SU-DHL-6 (cell line): ENCODE measurements at regions not wholly inside any gene's neighbourhood (a gene's known extent, or its start where the extent isn't known, plus 50 kb on each side); places are given as distances from the start of the nearest gene placed in this dataset.

Experiments
- H2AFZ ChIP-seq: fragments of 200-600 bp; sonication (generic); 2 replicates; pipeline ENCODE4 v1.6.1; 2014; ENCODE audit warnings: low read depth, mild to moderate bottlenecking, moderate library complexity, mixed read lengths, antibody characterized with exemption, low read length; ENCODE audit not compliant: severe bottlenecking
- H3F3A ChIP-seq: fragments of 200-600 bp; shearing (Covaris generic); 2 replicates; pipeline ENCODE4 v1.6.0; 2016; ENCODE audit warnings: antibody characterized with exemption, mild to moderate bottlenecking; ENCODE audit not compliant: insufficient read depth
- H3K27ac ChIP-seq: fragments of 200-600 bp; sonication (generic); 2 replicates; pipeline ENCODE4 v1.5.1; 2016; ENCODE audit warnings: low read depth, mild to moderate bottlenecking, low read length, moderate library complexity, mixed read lengths
- H3K27me3 ChIP-seq: fragments of 200-600 bp; sonication (generic), shearing (Covaris generic); 2 replicates; pipeline ENCODE4 v1.6.0; 2014; ENCODE audit warnings: mild to moderate bottlenecking, low read length
- H3K36me3 ChIP-seq: fragments of 200-600 bp; sonication (generic); 2 replicates; pipeline ENCODE4 v1.6.1; 2014; ENCODE audit warnings: mild to moderate bottlenecking, low read length, mixed read lengths
- H3K4me2 ChIP-seq: fragments of 300-600, 200-600 bp; shearing (Covaris generic), sonication (generic); 2 replicates; pipeline ENCODE4 v1.6.0; 2014; ENCODE audit warnings: low read length, low read depth, mild to moderate bottlenecking; ENCODE audit not compliant: poor library complexity, severe bottlenecking
- H3K4me3 ChIP-seq: fragments of 200-600 bp; sonication (generic); 2 replicates; pipeline ENCODE4 v1.5.1; 2014; ENCODE audit warnings: antibody characterized with exemption, low read length, mild to moderate bottlenecking, mixed read lengths; ENCODE audit not compliant: insufficient read depth, poor library complexity, severe bottlenecking
- H3K79me2 ChIP-seq: fragments of 200-600 bp; sonication (generic); 2 replicates; pipeline ENCODE4 v1.6.1; 2014; ENCODE audit warnings: mild to moderate bottlenecking, low read length, moderate library complexity; ENCODE audit not compliant: insufficient read depth
- H3K9ac ChIP-seq: fragments of 200-600 bp; sonication (generic); 2 replicates; pipeline ENCODE4 v1.7.0; 2014; ENCODE audit warnings: mild to moderate bottlenecking, low read length
- H3K9me2 ChIP-seq: fragments of 200-600 bp; sonication (generic); replicated peaks from 2 replicates; pipeline ENCODE4 v1.6.1; 2014; ENCODE audit warnings: low read length; ENCODE audit not compliant: insufficient read depth
- H3K9me3 ChIP-seq: fragments of 200-600 bp; sonication (generic); 2 replicates; pipeline ENCODE4 v1.6.1; 2014; ENCODE audit warnings: low read length, mixed read lengths; ENCODE audit not compliant: insufficient read depth
- H4K20me1 ChIP-seq: fragments of 200-600 bp; sonication (generic); 2 replicates; pipeline ENCODE4 v1.6.1; 2014; ENCODE audit warnings: low read depth, mild to moderate bottlenecking, antibody characterized with exemption, low read length, moderate library complexity, mixed read lengths
- CTCF ChIP-seq: fragments of 200-600 bp; sonication (generic); IDR thresholded peaks from one replicate; pipeline ENCODE4 v1.5.1; 2017; ENCODE audit warnings: antibody characterized with exemption, mild to moderate bottlenecking, low read length, moderate library complexity; ENCODE audit not compliant: insufficient read depth, poor library complexity, severe bottlenecking
- EZH2phosphoT487 ChIP-seq: fragments of 200-600 bp; sonication (generic), shearing (Covaris generic); conservative IDR thresholded peaks from 2 replicates; pipeline ENCODE4 v1.6.1; 2018; ENCODE audit warnings: mild to moderate bottlenecking, antibody characterized with exemption, low read length, moderate library complexity, mixed read lengths

GRCh38 chr1:99537886-99538617, 107.9 kb upstream of the PALMD start:
- no peak for TF ChIP-seq EZH2phosphoT487

GRCh38 chr1:99538618-99538956, 107.3 kb upstream of the PALMD start:
- no peak overlapping the region for H3K27ac ChIP-seq
- H2AFZ ChIP-seq: no peak overlapping the region
- no peak overlapping the region for H3K4me2 ChIP-seq
- no peaks in the 10 kb centered on the region for H4K20me1 ChIP-seq
- TF ChIP-seq CTCF (no peak), EZH2phosphoT487 (no peak)
- no peaks in the 10 kb centered on the region for H3K9me2 ChIP-seq
- no peaks in the 10 kb centered on the region for H3K9me3 ChIP-seq
- H3K79me2 ChIP-seq: no peaks in the 10 kb centered on the region
- H3K27me3 ChIP-seq: no peaks in the 10 kb centered on the region
- H3K9ac ChIP-seq: no peak overlapping the region
- no peaks in the 10 kb centered on the region for H3K36me3 ChIP-seq
- no peak overlapping the region for H3K4me3 ChIP-seq
- H3F3A ChIP-seq: no peaks in the 10 kb centered on the region

More at GRCh38 chr1:99537886-99538617, 107.9 kb upstream of the PALMD start:
- Histone ChIP-seq H3F3A (no peaks in the 10 kb centered on the region), H3K9ac (no peak overlapping the region), H3K79me2 (no peaks in the 10 kb centered on the region), H3K36me3 (no peaks in the 10 kb centered on the region), H3K9me2 (no peaks in the 10 kb centered on the region), H3K9me3 (no peaks in the 10 kb centered on the region), H3K27me3 (no peaks in the 10 kb centered on the region), H3K27ac (no peak overlapping the region), H2AFZ (no peak overlapping the region), H3K4me3 (no peak overlapping the region), H3K4me2 (no peak overlapping the region), H4K20me1 (no peaks in the 10 kb centered on the region)

- no peak overlapping the region for H3K4me2 ChIP-seq
- H3K4me3 ChIP-seq: no peak overlapping the region
- H3K9me3 ChIP-seq: no peaks in the 10 kb centered on the region
- no peak for TF ChIP-seq EZH2phosphoT487
- TF ChIP-seq CTCF: no peak
- no peak overlapping the region for H3K27ac ChIP-seq
- no peak overlapping the region for H2AFZ ChIP-seq
- no peaks in the 10 kb centered on the region for H3K27me3 ChIP-seq
- H3F3A ChIP-seq: no peaks in the 10 kb centered on the region
- H3K36me3 ChIP-seq: no peaks in the 10 kb centered on the region
- H3K9ac ChIP-seq: no peak overlapping the region
- no peaks in the 10 kb centered on the region for H3K79me2 ChIP-seq
- no peaks in the 10 kb centered on the region for H3K9me2 ChIP-seq
- H4K20me1 ChIP-seq: no peaks in the 10 kb centered on the region
Measured at GRCh38 chr1:99539131-99539530, 106.8 kb upstream of the PALMD start.

- H3K4me3 ChIP-seq: no peak overlapping the region
- no peaks in the 10 kb centered on the region for H3K9me2 ChIP-seq
- no peaks in the 10 kb centered on the region for H4K20me1 ChIP-seq
- H3K79me2 ChIP-seq: no peaks in the 10 kb centered on the region
- H3F3A ChIP-seq: no peaks in the 10 kb centered on the region
- no peaks in the 10 kb centered on the region for H3K27me3 ChIP-seq
- H3K9me3 ChIP-seq: no peaks in the 10 kb centered on the region
- no peak overlapping the region for H3K9ac ChIP-seq
- no peak overlapping the region for H3K4me2 ChIP-seq
- H3K36me3 ChIP-seq: no peaks in the 10 kb centered on the region
- H3K27ac ChIP-seq: no peak overlapping the region
- TF ChIP-seq CTCF: no peak
- H2AFZ ChIP-seq: no peak overlapping the region
Measured at GRCh38 chr1:99540744-99541143, 105.2 kb upstream of the PALMD start.
